ENCODE measurements at regions not wholly inside any gene's neighbourhood (a gene's known extent, or its start where the extent isn't known, plus 50 kb on each side); places are given as distances from the start of the nearest gene placed in this dataset.
A peak's percentile ranks its signal among the peaks of the same experiment; 100 is the strongest.

- Histone ChIP-seq H3K27me3 (ENCODE audit: control insufficient read depth, insufficient read depth, low read length) (no peaks in the 10 kb centered on the region), H3K36me3 (ENCODE audit: control insufficient read depth, insufficient read depth, low read length) (no peaks in the 10 kb centered on the region), H3K27ac (ENCODE audit: low read length) (no peak overlapping the region), H3K4me3 (ENCODE audit: low read length) (no peak overlapping the region), H3K4me1 (ENCODE audit: control insufficient read depth, insufficient read depth, low read length) (no peaks in the 10 kb centered on the region), H3K9me3 (ENCODE audit: control insufficient read depth, low read depth, low read length) (no peaks in the 10 kb centered on the region)
- DNase-seq: no peak
- 20% methylated on average over 1 of the region's 2 CpGs for WGBS (ENCODE audit: insufficient coverage, low lambda C conversion rate)
These were observed 1077.2 kb downstream of the BCL11B start for GRCh38 chr14:98194821-98195220.

GRCh38 chr14:98195256-98195655 is 1076.7 kb downstream of the BCL11B start:
- Histone ChIP-seq H3K36me3 (ENCODE audit: control insufficient read depth, insufficient read depth, low read length) (no peaks in the 10 kb centered on the region), H3K4me1 (ENCODE audit: control insufficient read depth, insufficient read depth, low read length) (no peaks in the 10 kb centered on the region), H3K9me3 (ENCODE audit: control insufficient read depth, low read depth, low read length) (no peaks in the 10 kb centered on the region), H3K27me3 (ENCODE audit: control insufficient read depth, insufficient read depth, low read length) (no peaks in the 10 kb centered on the region), H3K4me3 (ENCODE audit: low read length) (no peak overlapping the region), H3K27ac (ENCODE audit: low read length) (no peak overlapping the region)
- no peak for DNase-seq
- WGBS (ENCODE audit: insufficient coverage, low lambda C conversion rate): no CpG with 5 or more reads among the region's 3 CpGs

- Histone ChIP-seq H3K36me3 (ENCODE audit: control insufficient read depth, insufficient read depth, low read length) (no peaks in the 10 kb centered on the region), H3K4me1 (ENCODE audit: control insufficient read depth, insufficient read depth, low read length) (no peaks in the 10 kb centered on the region), H3K27ac (ENCODE audit: low read length) (no peak overlapping the region), H3K27me3 (ENCODE audit: control insufficient read depth, insufficient read depth, low read length) (no peaks in the 10 kb centered on the region), H3K4me3 (ENCODE audit: low read length) (no peak overlapping the region), H3K9me3 (ENCODE audit: control insufficient read depth, low read depth, low read length) (no peaks in the 10 kb centered on the region)
- DNase-seq: no peak
- no CpG with 5 or more reads among the region's 1 CpG for WGBS (ENCODE audit: insufficient coverage, low lambda C conversion rate)
These were observed 1074.1 kb downstream of the BCL11B start for GRCh38 chr14:98197933-98198332.

- H3K4me3 ChIP-seq (ENCODE audit: low read length): no peak overlapping the region
- no peak overlapping the region for H3K27ac ChIP-seq (ENCODE audit: low read length)
- no peaks in the 10 kb centered on the region for H3K27me3 ChIP-seq (ENCODE audit: control insufficient read depth, insufficient read depth, low read length)
- no peaks in the 10 kb centered on the region for H3K36me3 ChIP-seq (ENCODE audit: control insufficient read depth, insufficient read depth, low read length)
- 92% methylated on average over 2 of the region's 10 CpGs for WGBS (ENCODE audit: insufficient coverage, low lambda C conversion rate)
- DNase-seq: no peak
- H3K4me1 ChIP-seq (ENCODE audit: control insufficient read depth, insufficient read depth, low read length): no peaks in the 10 kb centered on the region
- H3K9me3 ChIP-seq (ENCODE audit: control insufficient read depth, low read depth, low read length): no peaks in the 10 kb centered on the region
These were observed 1073.6 kb downstream of the BCL11B start for GRCh38 chr14:98198385-98198784.

- Histone ChIP-seq H3K4me3 (ENCODE audit: low read length) (no peak overlapping the region), H3K27ac (ENCODE audit: low read length) (no peak overlapping the region), H3K4me1 (ENCODE audit: control insufficient read depth, insufficient read depth, low read length) (no peaks in the 10 kb centered on the region), H3K36me3 (ENCODE audit: control insufficient read depth, insufficient read depth, low read length) (no peaks in the 10 kb centered on the region), H3K9me3 (ENCODE audit: control insufficient read depth, low read depth, low read length) (no peaks in the 10 kb centered on the region), H3K27me3 (ENCODE audit: control insufficient read depth, insufficient read depth, low read length) (no peaks in the 10 kb centered on the region)
- WGBS (ENCODE audit: insufficient coverage, low lambda C conversion rate): no CpG with 5 or more reads among the region's 7 CpGs
- no peak for DNase-seq
These were observed 1071.4 kb downstream of the BCL11B start for GRCh38 chr14:98200601-98201000.

GRCh38 chr14:98203421-98203820 is 1068.6 kb downstream of the BCL11B start:
- Histone ChIP-seq H3K36me3 (ENCODE audit: control insufficient read depth, insufficient read depth, low read length) (no peaks in the 10 kb centered on the region), H3K4me3 (ENCODE audit: low read length) (no peak overlapping the region), H3K4me1 (ENCODE audit: control insufficient read depth, insufficient read depth, low read length) (no peaks in the 10 kb centered on the region), H3K9me3 (ENCODE audit: control insufficient read depth, low read depth, low read length) (no peaks in the 10 kb centered on the region), H3K27ac (ENCODE audit: low read length) (no peak overlapping the region), H3K27me3 (ENCODE audit: control insufficient read depth, insufficient read depth, low read length) (no peaks in the 10 kb centered on the region)
- 93% methylated on average over 3 of the region's 6 CpGs for WGBS (ENCODE audit: insufficient coverage, low lambda C conversion rate)
- DNase-seq: peak; percentile 7 to 10

- Histone ChIP-seq H3K36me3 (ENCODE audit: control insufficient read depth, insufficient read depth, low read length) (no peaks in the 10 kb centered on the region), H3K9me3 (ENCODE audit: control insufficient read depth, low read depth, low read length) (no peaks in the 10 kb centered on the region), H3K27ac (ENCODE audit: low read length) (no peak overlapping the region), H3K4me1 (ENCODE audit: control insufficient read depth, insufficient read depth, low read length) (no peaks in the 10 kb centered on the region), H3K4me3 (ENCODE audit: low read length) (no peak overlapping the region), H3K27me3 (ENCODE audit: control insufficient read depth, insufficient read depth, low read length) (no peaks in the 10 kb centered on the region)
- no peak for DNase-seq
- 40% methylated on average over 1 of the region's 3 CpGs for WGBS (ENCODE audit: insufficient coverage, low lambda C conversion rate)
These were observed 1067.9 kb downstream of the BCL11B start for GRCh38 chr14:98204139-98204538.

- no peak for DNase-seq
- no CpG with 5 or more reads among the region's 10 CpGs for WGBS (ENCODE audit: insufficient coverage, low lambda C conversion rate)
- H3K36me3 ChIP-seq (ENCODE audit: control insufficient read depth, insufficient read depth, low read length): no peaks in the 10 kb centered on the region
These were observed 1064.6 kb downstream of the BCL11B start for GRCh38 chr14:98207415-98207814.

GRCh38 chr14:98208211-98208611 is 1063.8 kb downstream of the BCL11B start:
- H3K4me1 ChIP-seq (ENCODE audit: control insufficient read depth, insufficient read depth, low read length): no peaks in the 10 kb centered on the region
- no peaks in the 10 kb centered on the region for H3K27me3 ChIP-seq (ENCODE audit: control insufficient read depth, insufficient read depth, low read length)
- H3K9me3 ChIP-seq (ENCODE audit: control insufficient read depth, low read depth, low read length): no peaks in the 10 kb centered on the region
- no peak overlapping the region for H3K27ac ChIP-seq (ENCODE audit: low read length)
- no peak overlapping the region for H3K4me3 ChIP-seq (ENCODE audit: low read length)
- DNase-seq: no peak
- H3K36me3 ChIP-seq (ENCODE audit: control insufficient read depth, insufficient read depth, low read length): no peaks in the 10 kb centered on the region

More at GRCh38 chr14:98207415-98207814, 1064.6 kb downstream of the BCL11B start:
- Histone ChIP-seq H3K27ac (ENCODE audit: low read length) (no peak overlapping the region), H3K9me3 (ENCODE audit: control insufficient read depth, low read depth, low read length) (no peaks in the 10 kb centered on the region), H3K27me3 (ENCODE audit: control insufficient read depth, insufficient read depth, low read length) (no peaks in the 10 kb centered on the region), H3K4me3 (ENCODE audit: low read length) (no peak overlapping the region), H3K4me1 (ENCODE audit: control insufficient read depth, insufficient read depth, low read length) (no peaks in the 10 kb centered on the region)

GRCh38 chr14:98208943-98209342 is 1063.1 kb downstream of the BCL11B start:
- Histone ChIP-seq H3K4me1 (ENCODE audit: control insufficient read depth, insufficient read depth, low read length) (no peaks in the 10 kb centered on the region), H3K9me3 (ENCODE audit: control insufficient read depth, low read depth, low read length) (no peaks in the 10 kb centered on the region), H3K27me3 (ENCODE audit: control insufficient read depth, insufficient read depth, low read length) (no peaks in the 10 kb centered on the region), H3K27ac (ENCODE audit: low read length) (no peak overlapping the region), H3K4me3 (ENCODE audit: low read length) (no peak overlapping the region), H3K36me3 (ENCODE audit: control insufficient read depth, insufficient read depth, low read length) (no peaks in the 10 kb centered on the region)
- no peak for DNase-seq
- no CpG with 5 or more reads among the region's 4 CpGs for WGBS (ENCODE audit: insufficient coverage, low lambda C conversion rate)

- 80% methylated on average over 1 of the region's 12 CpGs for WGBS (ENCODE audit: insufficient coverage, low lambda C conversion rate)
- Histone ChIP-seq H3K4me3 (ENCODE audit: low read length) (no peak overlapping the region), H3K27me3 (ENCODE audit: control insufficient read depth, insufficient read depth, low read length) (no peaks in the 10 kb centered on the region), H3K36me3 (ENCODE audit: control insufficient read depth, insufficient read depth, low read length) (no peaks in the 10 kb centered on the region), H3K27ac (ENCODE audit: low read length) (no peak overlapping the region), H3K4me1 (ENCODE audit: control insufficient read depth, insufficient read depth, low read length) (no peaks in the 10 kb centered on the region), H3K9me3 (ENCODE audit: control insufficient read depth, low read depth, low read length) (no peaks in the 10 kb centered on the region)
- no peak for DNase-seq
These were observed 1061.8 kb downstream of the BCL11B start for GRCh38 chr14:98210045-98210672.
